Panc1 (cell line): ENCODE measurements at regions not wholly inside any gene's neighbourhood (a gene's known extent, or its start where the extent isn't known, plus 50 kb on each side); places are given as distances from the start of the nearest gene placed in this dataset.

ENCODE experiments used
- POLR2AphosphoS5 ChIP-seq: IDR thresholded peaks from 2 replicates; pipeline ENCODE4 v1.6.1; 2012; ENCODE audit warnings: mild to moderate bottlenecking, low read depth, low read length, moderate library complexity
- REST ChIP-seq, 2 experiments: IDR thresholded peaks; 2 replicates each; pipeline ENCODE4 v1.6.1; 2011 to 2012; ENCODE audit warnings: low read depth in 2 of 2, control low read depth in 1 of 2, low read length in 1 of 2, mild to moderate bottlenecking in 1 of 2, moderate library complexity in 1 of 2; ENCODE audit not compliant: insufficient read depth in 1 of 2
- SIN3A ChIP-seq: IDR thresholded peaks from 2 replicates; pipeline ENCODE4 v1.6.1; 2012; ENCODE audit warnings: low read depth, mild to moderate bottlenecking, low read length, moderate library complexity, borderline replicate concordance; ENCODE audit not compliant: insufficient read depth
- TCF7L2 ChIP-seq: IDR thresholded peaks from 2 replicates; pipeline ENCODE4 v1.6.1; 2011; ENCODE audit warnings: mild to moderate bottlenecking, low read depth, low read length, inconsistent platforms
- TF ChIP-seq, protein P1 (sequence below): fragments of 450-650 bp; IDR thresholded peaks from 2 replicates; pipeline ENCODE4 v1.5.1; 2017; ENCODE audit warnings: mild to moderate bottlenecking

DNA sequence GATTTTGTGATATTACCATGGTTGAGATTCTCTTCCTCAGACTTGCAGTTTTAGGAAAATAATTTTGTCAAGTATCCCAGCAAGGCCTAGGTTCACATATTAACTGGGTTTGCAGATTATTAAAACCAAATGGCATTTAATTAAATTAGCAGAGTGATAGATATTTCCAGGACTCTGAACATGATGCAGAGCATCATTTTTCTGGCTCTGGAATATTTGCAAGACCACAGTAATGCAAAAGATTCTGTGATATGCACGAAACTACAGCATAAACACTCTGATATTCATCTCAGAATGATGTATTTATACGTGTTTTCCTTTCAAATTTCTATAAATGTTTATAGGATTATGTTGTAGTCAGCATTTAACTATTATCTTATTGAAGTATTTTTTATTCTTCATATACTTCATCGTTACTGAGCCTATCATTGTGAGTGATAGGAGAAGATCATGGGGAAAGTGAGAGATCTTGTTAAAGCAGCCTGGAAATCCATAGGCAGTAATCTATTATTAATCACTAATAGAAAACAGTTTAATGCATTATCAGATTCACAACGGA, 1245.6 kb downstream of the OTOL1 start:
- TF ChIP-seq, protein P1, sequence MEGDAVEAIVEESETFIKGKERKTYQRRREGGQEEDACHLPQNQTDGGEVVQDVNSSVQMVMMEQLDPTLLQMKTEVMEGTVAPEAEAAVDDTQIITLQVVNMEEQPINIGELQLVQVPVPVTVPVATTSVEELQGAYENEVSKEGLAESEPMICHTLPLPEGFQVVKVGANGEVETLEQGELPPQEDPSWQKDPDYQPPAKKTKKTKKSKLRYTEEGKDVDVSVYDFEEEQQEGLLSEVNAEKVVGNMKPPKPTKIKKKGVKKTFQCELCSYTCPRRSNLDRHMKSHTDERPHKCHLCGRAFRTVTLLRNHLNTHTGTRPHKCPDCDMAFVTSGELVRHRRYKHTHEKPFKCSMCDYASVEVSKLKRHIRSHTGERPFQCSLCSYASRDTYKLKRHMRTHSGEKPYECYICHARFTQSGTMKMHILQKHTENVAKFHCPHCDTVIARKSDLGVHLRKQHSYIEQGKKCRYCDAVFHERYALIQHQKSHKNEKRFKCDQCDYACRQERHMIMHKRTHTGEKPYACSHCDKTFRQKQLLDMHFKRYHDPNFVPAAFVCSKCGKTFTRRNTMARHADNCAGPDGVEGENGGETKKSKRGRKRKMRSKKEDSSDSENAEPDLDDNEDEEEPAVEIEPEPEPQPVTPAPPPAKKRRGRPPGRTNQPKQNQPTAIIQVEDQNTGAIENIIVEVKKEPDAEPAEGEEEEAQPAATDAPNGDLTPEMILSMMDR = no peak
- TF ChIP-seq REST (IDR thresholded peaks at IDR 0.05; ENCODE audit: insufficient read depth in 1 of 2, low read depth in 2 of 2, low read length in 1 of 2) = no peak
- TF ChIP-seq POLR2AphosphoS5 = no peak
- no peak for TF ChIP-seq SIN3A
- TF ChIP-seq TCF7L2 = no peak
